Psoas muscle (tissue), 7 donors: ENCODE measurements at regions not wholly inside any gene's neighbourhood (a gene's known extent, or its start where the extent isn't known, plus 50 kb on each side); places are given as distances from the start of the nearest gene placed in this dataset.
A peak's percentile ranks its signal among the peaks of the same experiment; 100 is the strongest.

Experiments used
- ATAC-seq, 4 donors: fragments of 200-7000 bp; cut with Tn5 transposase; one replicate each; pipeline ENCODE4 v1.9.1; 2020; ENCODE audit warnings: moderate library complexity in 3 of 4, mild to moderate bottlenecking in 2 of 4
- DNase-seq, 2 donors: peaks; one replicate each; pipeline ENCODE4 v3.0.0-alpha.2; 2020
- H3K27ac ChIP-seq: fragments of 200-600 bp; one replicate; pipeline ENCODE4 v1.8.0; 2022
- H3K27me3 ChIP-seq, 3 donors: fragments of 200-600 bp in 1 of 3; one replicate each; pipeline versions ENCODE4 v1.6.1 to v1.8.0; 2013 to 2022; ENCODE audit warnings: low read length in 2 of 3, mild to moderate bottlenecking in 2 of 3, moderate library complexity in 1 of 3; ENCODE audit not compliant: insufficient read depth in 3 of 3
- H3K36me3 ChIP-seq, 2 donors: fragments of 200-600 bp in 1 of 2; one replicate each; pipeline versions ENCODE4 v1.6.1 to v1.8.0; 2013 to 2022; ENCODE audit warnings: low read depth in 1 of 2, mild to moderate bottlenecking in 1 of 2, moderate library complexity in 1 of 2; ENCODE audit not compliant: insufficient read depth in 1 of 2
- H3K4me1 ChIP-seq: fragments of 200-600 bp; one replicate; pipeline ENCODE4 v1.8.0; 2022
- H3K4me3 ChIP-seq: fragments of 200-600 bp; one replicate; pipeline ENCODE4 v1.8.0; 2022; ENCODE audit warnings: mild to moderate bottlenecking
- H3K9me3 ChIP-seq: fragments of 200-600 bp; one replicate; pipeline ENCODE4 v1.8.0; 2022
- CTCF ChIP-seq: fragments of 200-600 bp; IDR thresholded peaks from one replicate; pipeline ENCODE4 v1.8.0; 2022; ENCODE audit warnings: antibody characterized with exemption
- WGBS, 3 donors: extraction: QIAGEN DNeasy Blood & Tissue Kit; methylation state at CpG; one replicate each; pipeline versions ENCODE4 v1.1.6 to v1.1.7; 2013; 5-methylcytosine and 5-hydroxymethylcytosine counted together
- intact Hi-C, 2 donors: fragments of 100-400 bp; cut with DNase I; formaldehyde crosslinking; loops; one replicate each; pipeline versions ENCODE4 v1.11.0 to v1.14.2; 2022
- donor health status: healthy with polysubstance abuse.
- donor health status: DM: no; HTN: no; CAD: no; lungs with moderate emphysema.
- donor health status: Bipolar disorder and iron deficiency.
- donor health status: healthy.
- donor health status: DM: yes; HTN: yes; CAD: no.
- donor health status: DM: no; HTN: no; CAD: no.
- donor health status: DM: yes; HTN: yes; CAD: no.

- TF ChIP-seq CTCF, result no peak
- WGBS, 3 donors, result 43 to 60% (median 52%) methylated on average over 2 of the region's 2 CpGs
- Histone ChIP-seq H3K4me1 (peaks cover 9% of the 10 kb centered on the region), H3K36me3 (no peaks in the 10 kb centered on the region), H3K27me3 (no peaks in the 10 kb centered on the region), H3K27ac (peak overlapping the region; percentile 48), H3K9me3 (no peaks in the 10 kb centered on the region), H3K4me3 (no peak overlapping the region)
- ATAC-seq (peak in 1 of 4 donors; percentile 47), DNase-seq (no peak)
- intact Hi-C loops, result no loop called here
These were observed 311.8 kb downstream of the SPRY2 start for GRCh38 chr13:80029170-80029569.

GRCh38 chr13:80022146-80022545 lies 318.8 kb downstream of the SPRY2 start:
- no peaks in the 10 kb centered on the region for H3K27me3 ChIP-seq
- H3K9me3 ChIP-seq, result no peaks in the 10 kb centered on the region
- no peaks in the 10 kb centered on the region for H3K4me1 ChIP-seq
- intact Hi-C loops, result no loop called here
- DNase-seq, result no peak
- H3K36me3 ChIP-seq, result no peaks in the 10 kb centered on the region
- H3K4me3 ChIP-seq, result no peak overlapping the region
- H3K27ac ChIP-seq, result no peak overlapping the region
- no peak for TF ChIP-seq CTCF
- 24 to 36% (median 26%) methylated on average over 3 of the region's 3 CpGs for WGBS, 3 donors
- ATAC-seq, result no peak

GRCh38 chr13:80012251-80012650 lies 328.7 kb downstream of the SPRY2 start:
- Histone ChIP-seq H3K9me3 (no peaks in the 10 kb centered on the region), H3K27me3 (no peaks in the 10 kb centered on the region), H3K4me3 (no peak overlapping the region), H3K36me3 (no peaks in the 10 kb centered on the region), H3K4me1 (peaks cover 39% of the 10 kb centered on the region), H3K27ac (peak overlapping the region; percentile 15)
- intact Hi-C loops, result no loop called here
- WGBS, 3 donors, result 33 to 60% (median 55%) methylated on average over 1 of the region's 1 CpG
- no peak for TF ChIP-seq CTCF
- DNase-seq (no peak), ATAC-seq (peak; percentile 38 to 53 (median 45))

GRCh38 chr13:80011448-80012212 lies 329.3 kb downstream of the SPRY2 start:
- DNase-seq (no peak), ATAC-seq (peak; percentile 42 to 88 (median 78))
- no peaks in the 10 kb centered on the region for H3K36me3 ChIP-seq
- TF ChIP-seq CTCF, result no peak
- WGBS, 3 donors, result 23 to 30% (median 24%) methylated on average over 5 of the region's 5 CpGs
- no peak overlapping the region for H3K4me3 ChIP-seq
- peak overlapping the region; percentile 15 for H3K27ac ChIP-seq
- intact Hi-C loops, result no loop called here
- H3K9me3 ChIP-seq, result no peaks in the 10 kb centered on the region
- H3K27me3 ChIP-seq, result no peaks in the 10 kb centered on the region
- H3K4me1 ChIP-seq, result peaks cover 39% of the 10 kb centered on the region

- ATAC-seq, result peak in 3 of 4 donors; percentile 23 to 28 (median 25)
- intact Hi-C loops, result no loop called here
- no peak overlapping the region for H3K27ac ChIP-seq
- H3K4me3 ChIP-seq, result no peak overlapping the region
- no peak for TF ChIP-seq CTCF
- H3K27me3 ChIP-seq, result no peaks in the 10 kb centered on the region
- no peaks in the 10 kb centered on the region for H3K9me3 ChIP-seq
- H3K36me3 ChIP-seq, result no peaks in the 10 kb centered on the region
- no peak for DNase-seq
- peaks cover 39% of the 10 kb centered on the region for H3K4me1 ChIP-seq
- WGBS, 3 donors, result 53 to 75% (median 59%) methylated on average over 4 of the region's 4 CpGs
These were observed 330.1 kb downstream of the SPRY2 start for GRCh38 chr13:80010846-80011245.
